ENCODE measurements at regions not wholly inside any gene's neighbourhood (a gene's known extent, or its start where the extent isn't known, plus 50 kb on each side); places are given as distances from the start of the nearest gene placed in this dataset.
"Not testable (repeated sequence)": the region's sequence is repeated elsewhere in the genome, so short reads cannot be mapped to it uniquely, and the experiment has no call there.

- DNase-seq: no peak
Measured at GRCh38 chr12:126404293-126404881, 1339.2 kb downstream of the AACS start.

GRCh38 chr12:126418400-126418799 lies 1353.2 kb downstream of the AACS start:
- DNase-seq: no peak

DNA sequence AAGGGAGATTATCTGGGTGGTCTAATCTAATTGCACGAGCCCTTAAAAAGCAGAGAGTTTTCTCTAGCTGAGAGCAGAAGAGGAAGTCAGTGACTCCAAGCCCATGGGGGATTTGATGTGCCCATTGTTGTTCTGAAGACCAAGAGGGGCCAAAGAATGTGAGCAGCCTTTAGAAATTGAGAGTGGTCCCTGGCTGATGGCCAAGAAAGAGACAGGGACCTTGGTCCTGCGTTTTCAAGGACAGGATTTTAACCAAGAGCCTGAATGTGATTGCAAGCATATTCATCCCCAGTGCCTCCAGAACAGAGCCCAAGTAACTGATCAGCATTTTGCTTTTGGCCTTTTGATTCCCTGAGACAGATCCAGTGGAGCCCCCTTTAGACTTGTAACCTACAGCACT lies 1353.9 kb downstream of the AACS start:
- DNase-seq: no peak

GRCh38 chr12:126424696-126425095 lies 1359.5 kb downstream of the AACS start:
- no peak for DNase-seq

DNA sequence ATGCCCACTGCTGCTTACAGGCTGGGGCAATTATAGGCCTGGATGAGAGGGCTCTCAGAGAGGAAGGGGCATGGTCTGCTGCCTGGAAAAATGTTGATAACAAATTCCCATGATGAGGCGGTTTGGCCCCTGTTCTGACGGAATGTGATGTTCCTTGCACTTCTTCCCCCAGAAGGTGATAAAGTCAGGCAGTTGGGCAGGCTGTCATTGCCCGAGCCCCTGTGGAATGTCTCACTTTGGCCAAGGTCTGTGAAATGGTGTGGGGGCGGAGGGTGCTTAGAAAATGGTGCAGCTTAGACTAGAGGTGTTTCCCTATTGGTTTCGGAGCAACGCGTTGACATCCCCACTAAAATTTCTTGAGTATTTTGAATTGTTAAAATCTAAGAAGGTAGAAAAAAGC lies 1360.0 kb downstream of the AACS start:
- no peak for DNase-seq

- no peak for DNase-seq
Measured at GRCh38 chr12:126428769-126429168, 1363.5 kb downstream of the AACS start.

- no peak for DNase-seq
Measured at GRCh38 chr12:126430921-126431320, 1365.7 kb downstream of the AACS start.

GRCh38 chr12:126431767-126432166 lies 1366.5 kb downstream of the AACS start:
- DNase-seq: no peak

DNA sequence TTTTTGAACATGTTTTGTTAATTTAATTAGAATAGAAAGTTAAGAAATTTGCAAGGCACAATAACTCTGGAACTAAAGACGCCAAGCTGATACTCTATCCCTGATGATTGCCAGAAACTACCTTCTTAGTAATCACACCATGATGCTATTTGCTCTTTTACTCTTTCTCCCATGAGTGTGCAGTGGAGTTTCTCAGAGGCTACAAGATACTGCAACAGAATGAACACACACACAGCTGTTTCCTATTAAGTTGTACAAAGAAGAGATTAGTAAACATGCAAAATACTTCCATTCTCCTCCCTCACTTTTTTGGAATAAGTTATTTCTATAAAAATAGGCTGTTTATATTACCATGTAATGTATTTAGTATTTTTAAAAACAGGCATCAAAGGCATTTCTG lies 1367.5 kb downstream of the AACS start:
- no peak for DNase-seq

DNA sequence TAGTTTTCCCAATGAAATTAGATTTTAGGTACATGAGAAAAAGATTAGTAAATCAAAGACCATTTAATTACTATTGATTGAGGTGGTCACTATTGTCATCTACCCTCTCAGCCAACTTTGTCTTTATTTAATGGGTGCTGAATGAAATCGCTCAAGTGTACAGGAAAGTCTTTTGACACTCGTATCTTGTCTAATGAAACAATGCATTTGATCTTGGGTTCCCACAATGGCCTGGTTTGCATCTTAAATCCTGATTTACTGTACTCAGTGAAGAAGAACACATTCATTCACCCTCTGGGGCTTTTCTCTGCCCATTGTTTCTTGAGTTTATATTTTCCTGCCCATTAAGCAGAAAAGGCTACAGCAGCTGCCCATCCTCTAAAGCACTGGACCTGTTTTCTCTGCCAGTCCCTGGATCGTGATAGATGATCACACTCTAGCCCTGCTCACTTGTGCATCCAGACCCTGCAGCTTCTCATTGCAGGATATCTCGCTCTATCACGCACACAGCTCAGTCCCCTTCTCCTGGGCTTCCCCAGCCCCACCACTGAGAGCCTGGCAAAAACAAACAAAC lies 1369.3 kb downstream of the AACS start:
- no peak for DNase-seq

GRCh38 chr12:126436041-126436440 lies 1370.8 kb downstream of the AACS start:
- DNase-seq: no peak

DNA sequence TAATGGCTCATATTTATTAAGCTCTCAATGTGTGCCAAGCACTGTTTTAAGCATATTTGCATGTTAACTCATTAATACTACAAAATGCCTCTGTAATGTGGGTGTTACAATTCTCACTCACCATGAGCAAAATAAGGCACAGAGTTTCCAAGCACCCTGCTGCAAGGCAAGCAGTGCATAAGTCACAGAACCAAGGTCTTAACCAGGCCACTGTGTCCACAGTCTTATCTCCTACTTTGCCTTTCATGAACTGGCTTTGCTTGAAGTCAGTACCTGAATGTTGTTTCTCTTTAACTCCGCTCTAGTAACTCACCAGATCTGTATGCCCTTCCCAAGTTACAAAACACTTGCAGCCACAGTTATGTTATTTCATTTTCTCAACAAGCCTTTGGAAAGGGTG lies 1372.7 kb downstream of the AACS start:
- DNase-seq: no peak

- DNase-seq: no peak
Measured at GRCh38 chr12:126443977-126444376, 1378.7 kb downstream of the AACS start.

- no peak for DNase-seq
Measured at GRCh38 chr12:126447346-126447745, 1382.1 kb downstream of the AACS start.

GRCh38 chr12:126451809-126452208 lies 1386.6 kb downstream of the AACS start:
- DNase-seq: no peak

DNA sequence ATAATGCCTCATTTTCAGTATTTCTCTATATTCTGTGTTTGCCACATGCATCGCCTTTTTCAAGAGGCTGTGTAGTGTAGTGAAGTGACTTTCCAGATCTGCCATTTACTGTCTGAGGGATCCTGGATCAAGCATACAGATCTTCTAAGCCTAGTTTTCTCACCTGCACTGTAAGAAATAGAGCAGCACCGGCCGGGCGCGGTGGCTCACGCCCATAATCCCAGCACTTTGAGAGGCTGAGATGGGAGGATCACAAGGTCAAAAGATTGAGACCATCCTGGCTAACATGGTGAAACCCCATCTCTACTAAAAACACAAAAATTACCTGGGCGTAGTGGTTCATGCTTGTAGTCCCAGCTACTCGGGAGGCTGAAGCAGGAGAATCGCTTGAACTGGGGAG lies 1387.5 kb downstream of the AACS start:
- not testable (repeated sequence) for DNase-seq

DNA sequence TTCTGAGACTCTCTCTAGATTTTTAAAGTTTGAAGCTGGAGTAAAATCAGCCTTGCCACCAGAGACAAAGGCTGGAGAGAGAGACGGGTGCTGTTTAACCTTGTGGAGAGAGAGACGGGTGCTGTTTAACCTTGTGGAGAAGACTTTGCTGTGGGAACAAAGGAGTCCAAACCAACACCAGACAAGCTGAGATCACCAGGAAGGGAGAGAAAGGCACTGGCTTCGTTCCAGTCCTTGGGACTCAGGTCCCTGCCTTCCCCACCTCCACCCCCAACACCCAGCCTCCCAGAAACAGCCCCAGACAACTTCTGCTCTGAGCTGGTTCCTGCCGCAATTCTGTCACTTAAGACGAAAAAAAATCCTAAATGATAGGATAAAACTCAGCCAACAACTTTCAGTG lies 1389.3 kb downstream of the AACS start:
- no peak for DNase-seq

GRCh38 chr12:126457776-126458175 lies 1392.5 kb downstream of the AACS start:
- DNase-seq: no peak

GRCh38 chr12:126464153-126464552 lies 1398.9 kb downstream of the AACS start:
- DNase-seq: no peak

DNA sequence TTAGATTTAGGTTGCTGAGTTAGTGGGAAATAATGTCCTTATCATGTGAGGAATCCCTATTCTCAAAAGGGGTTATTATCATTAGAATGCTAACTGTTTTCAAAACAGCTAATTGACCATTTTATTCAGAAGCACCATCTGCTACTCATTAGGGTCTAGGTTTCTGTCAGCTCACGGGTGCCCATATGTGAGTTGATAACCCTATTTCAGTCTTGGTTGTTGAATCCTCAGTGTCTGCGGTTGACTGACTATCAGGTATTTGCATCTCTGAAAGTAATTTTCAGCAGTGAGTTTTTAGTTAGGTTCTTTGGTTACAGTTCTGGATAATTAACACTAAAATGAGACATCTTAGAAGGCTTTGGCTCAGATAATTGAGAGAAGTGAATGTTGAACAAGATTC lies 1404.0 kb downstream of the AACS start:
- DNase-seq: no peak

GRCh38 chr12:126474703-126475102 lies 1409.5 kb downstream of the AACS start:
- DNase-seq: no peak

GRCh38 chr12:126480451-126480850 lies 1415.2 kb downstream of the AACS start:
- no peak for DNase-seq

DNA sequence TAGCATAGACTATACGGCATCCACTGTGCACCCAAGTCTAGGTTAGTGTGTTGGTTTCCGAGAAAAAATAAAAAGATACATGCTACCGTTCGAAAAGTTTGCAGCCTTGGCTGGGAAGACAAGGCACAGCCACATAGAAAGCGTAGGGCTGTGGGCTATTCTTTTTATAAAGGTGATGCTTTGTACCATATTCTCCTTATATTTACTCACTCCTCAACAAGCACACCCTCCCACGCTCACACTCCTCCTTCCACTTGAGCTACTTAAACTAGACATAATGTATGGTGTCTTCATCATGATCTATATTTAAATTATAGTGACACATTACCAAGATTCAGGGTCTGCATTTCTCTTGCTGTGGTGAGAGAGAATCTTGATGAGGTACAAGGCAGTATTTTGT lies 1416.5 kb downstream of the AACS start:
- DNase-seq: no peak

DNA sequence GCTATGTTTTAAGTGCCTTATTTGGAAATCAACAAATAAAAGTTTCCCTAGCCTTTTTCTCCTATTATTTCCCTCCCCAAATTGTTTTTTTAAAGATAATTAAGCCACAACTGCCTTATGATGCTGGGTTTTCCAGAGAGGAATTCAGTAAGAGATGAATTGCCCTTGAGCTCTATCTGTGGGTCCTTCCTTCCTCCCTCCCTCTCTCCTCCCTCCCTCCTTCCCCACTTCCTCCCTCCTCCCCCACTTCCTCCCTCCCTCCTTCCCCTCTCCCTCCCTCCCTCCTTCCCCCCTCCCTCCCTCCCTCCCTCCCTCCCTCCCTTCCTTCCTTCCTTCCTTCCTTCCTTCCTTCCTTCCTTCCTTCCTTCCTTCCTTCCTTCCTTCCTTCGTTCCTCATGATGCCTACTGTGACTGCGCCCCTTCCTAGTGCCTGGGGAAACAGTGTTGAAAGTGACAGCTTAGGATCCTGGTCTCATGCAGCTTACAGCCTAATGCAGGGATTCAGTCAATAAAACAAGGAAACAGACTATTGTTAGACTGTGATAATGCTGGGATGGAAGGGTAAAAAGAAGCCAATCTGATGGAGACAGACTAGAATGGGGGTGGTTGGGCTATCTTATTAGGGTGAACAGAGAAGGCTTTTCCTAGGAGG lies 1417.1 kb downstream of the AACS start:
- no peak for DNase-seq
